Choroid plexus epithelial cell (primary cell): ENCODE measurements at regions not wholly inside any gene's neighbourhood (a gene's known extent, or its start where the extent isn't known, plus 50 kb on each side); places are given as distances from the start of the nearest gene placed in this dataset.

Experiments
- DNase-seq: peaks from one replicate; pipeline ENCODE4 v3.0.0-alpha.2; 2010; ENCODE audit warnings: low read depth
- H3K4me3 ChIP-seq: 2 replicates; pipeline ENCODE4 v1.5.1; 2011; ENCODE audit warnings: low read depth, mild to moderate bottlenecking, control low read depth, low read length, moderate library complexity
- CTCF ChIP-seq: conservative IDR thresholded peaks from 2 replicates; pipeline ENCODE4 v1.5.1; 2011; ENCODE audit warnings: low read depth, mild to moderate bottlenecking, control low read depth, inconsistent platforms, low read length, moderate library complexity

DNA sequence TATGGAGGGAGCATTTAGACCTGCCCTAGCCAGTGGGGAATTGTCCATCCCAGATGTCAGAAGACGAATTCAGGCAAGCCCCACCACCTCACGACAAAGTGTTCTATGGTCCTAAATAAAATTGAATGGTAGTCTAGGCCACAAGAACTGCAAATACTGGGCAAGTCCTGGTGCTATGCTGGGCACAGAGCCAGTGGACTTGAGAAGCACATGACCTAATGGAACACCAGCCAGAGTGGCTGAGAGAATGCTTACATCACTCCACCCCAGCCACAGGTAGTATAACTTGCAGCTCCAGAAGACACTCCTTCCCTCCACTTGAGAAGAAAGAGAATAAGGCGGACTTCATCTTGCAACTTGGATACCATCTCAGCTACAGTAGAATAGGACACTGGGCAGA is 567.3 kb upstream of the CXADR start:
- TF ChIP-seq CTCF, result no peak
- peak; percentile 17 for DNase-seq
- no peak overlapping the region for H3K4me3 ChIP-seq

GRCh38 chr21:16956824-16957223 is 556.0 kb upstream of the CXADR start:
- no peak for TF ChIP-seq CTCF
- H3K4me3 ChIP-seq, result no peak overlapping the region
- no peak for DNase-seq

GRCh38 chr21:16965424-16965823 is 547.4 kb upstream of the CXADR start:
- TF ChIP-seq CTCF, result no peak
- DNase-seq, result no peak
- no peak overlapping the region for H3K4me3 ChIP-seq

DNA sequence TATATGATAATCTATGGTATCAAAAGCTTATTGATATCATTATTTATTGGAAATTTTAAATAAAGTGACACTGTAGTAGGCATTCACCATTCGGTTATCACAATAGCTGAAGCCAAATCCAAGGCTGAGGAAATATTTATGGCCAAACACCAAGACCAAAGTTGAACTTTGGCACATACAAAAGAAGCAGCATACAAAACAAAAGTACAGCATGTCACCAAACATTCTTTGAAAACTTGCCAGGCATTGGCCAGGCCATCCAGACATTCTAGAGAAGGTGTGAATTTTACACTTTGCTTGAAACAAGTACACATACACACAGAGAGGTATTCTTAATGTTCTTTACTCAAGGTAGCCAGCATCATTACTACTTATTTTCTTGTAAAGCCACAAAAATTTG is 544.4 kb upstream of the CXADR start:
- no peak overlapping the region for H3K4me3 ChIP-seq
- no peak for TF ChIP-seq CTCF
- DNase-seq, result no peak

GRCh38 chr21:16969636-16970035 is 543.2 kb upstream of the CXADR start:
- DNase-seq, result no peak
- no peak for TF ChIP-seq CTCF
- no peak overlapping the region for H3K4me3 ChIP-seq

DNA sequence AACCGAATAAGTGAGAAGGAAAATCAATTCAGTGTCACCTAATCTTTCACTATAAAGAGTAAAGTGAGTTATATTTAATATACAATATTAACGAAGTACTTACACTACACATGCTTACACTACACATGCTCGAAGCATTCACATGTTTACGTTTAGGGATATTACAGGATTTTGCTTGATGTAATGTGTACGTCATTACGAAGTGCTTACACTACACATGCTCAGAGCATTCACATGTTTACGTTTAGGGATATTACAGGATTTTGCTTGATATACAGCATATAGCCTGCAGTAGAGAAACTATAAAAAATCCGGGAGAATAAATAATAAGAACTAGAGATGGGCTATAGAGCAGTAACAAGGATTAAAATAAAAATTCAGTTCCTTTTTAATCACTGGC is 538.8 kb upstream of the CXADR start:
- no peak overlapping the region for H3K4me3 ChIP-seq
- TF ChIP-seq CTCF, result no peak
- no peak for DNase-seq

GRCh38 chr21:16976193-16976592 is 536.6 kb upstream of the CXADR start:
- no peak for TF ChIP-seq CTCF
- no peak overlapping the region for H3K4me3 ChIP-seq
- peak; percentile 28 for DNase-seq
